ENCODE measurements at regions not wholly inside any gene's neighbourhood (a gene's known extent, or its start where the extent isn't known, plus 50 kb on each side); places are given as distances from the start of the nearest gene placed in this dataset.

DNA sequence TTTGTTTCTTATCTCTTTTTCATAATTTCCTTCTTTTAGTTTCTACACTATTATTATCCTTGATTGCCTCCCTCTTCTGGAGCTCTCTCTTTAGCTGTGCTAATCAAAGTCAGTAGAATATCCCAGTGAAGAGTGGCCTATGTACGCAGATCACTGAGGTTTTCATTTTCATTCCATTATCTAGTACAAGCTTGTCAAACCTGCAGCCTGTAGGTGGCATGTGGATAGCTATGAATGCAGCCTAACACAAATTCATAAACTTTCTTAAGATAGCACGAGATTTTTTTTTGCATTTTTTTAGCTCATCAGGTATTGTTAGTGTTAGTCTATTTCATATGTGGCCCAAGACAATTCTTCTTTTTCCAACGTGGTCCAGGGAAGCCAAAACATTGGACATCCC lies 825.7 kb upstream of the MAP3K7 start:
- TF ChIP-seq, protein P1, sequence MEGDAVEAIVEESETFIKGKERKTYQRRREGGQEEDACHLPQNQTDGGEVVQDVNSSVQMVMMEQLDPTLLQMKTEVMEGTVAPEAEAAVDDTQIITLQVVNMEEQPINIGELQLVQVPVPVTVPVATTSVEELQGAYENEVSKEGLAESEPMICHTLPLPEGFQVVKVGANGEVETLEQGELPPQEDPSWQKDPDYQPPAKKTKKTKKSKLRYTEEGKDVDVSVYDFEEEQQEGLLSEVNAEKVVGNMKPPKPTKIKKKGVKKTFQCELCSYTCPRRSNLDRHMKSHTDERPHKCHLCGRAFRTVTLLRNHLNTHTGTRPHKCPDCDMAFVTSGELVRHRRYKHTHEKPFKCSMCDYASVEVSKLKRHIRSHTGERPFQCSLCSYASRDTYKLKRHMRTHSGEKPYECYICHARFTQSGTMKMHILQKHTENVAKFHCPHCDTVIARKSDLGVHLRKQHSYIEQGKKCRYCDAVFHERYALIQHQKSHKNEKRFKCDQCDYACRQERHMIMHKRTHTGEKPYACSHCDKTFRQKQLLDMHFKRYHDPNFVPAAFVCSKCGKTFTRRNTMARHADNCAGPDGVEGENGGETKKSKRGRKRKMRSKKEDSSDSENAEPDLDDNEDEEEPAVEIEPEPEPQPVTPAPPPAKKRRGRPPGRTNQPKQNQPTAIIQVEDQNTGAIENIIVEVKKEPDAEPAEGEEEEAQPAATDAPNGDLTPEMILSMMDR (IDR thresholded peaks at IDR 0.05), result no peak
- no peak for TF ChIP-seq POLR2A (IDR thresholded peaks at IDR 0.05)
